ENCODE measurements at regions not wholly inside any gene's neighbourhood (a gene's known extent, or its start where the extent isn't known, plus 50 kb on each side); places are given as distances from the start of the nearest gene placed in this dataset.
"Not testable (repeated sequence)": the region's sequence is repeated elsewhere in the genome, so short reads cannot be mapped to it uniquely, and the experiment has no call there.

GRCh38 chr12:5168148-5168547 lies 124.5 kb downstream of the KCNA5 start:
- DNase-seq (ENCODE audit: low spot score): no peak
- CTCF ChIA-PET: no interaction called here
- H3K27ac ChIP-seq: no peak overlapping the region
- no peak for TF ChIP-seq CTCF (conservative IDR thresholded peaks at IDR 0.05; ENCODE audit: low read depth)
- POLR2A ChIA-PET (ENCODE audit: low non-redundant PET): no interaction called here

GRCh38 chr12:5170844-5171243 lies 127.2 kb downstream of the KCNA5 start:
- TF ChIP-seq CTCF (conservative IDR thresholded peaks at IDR 0.05; ENCODE audit: low read depth): no peak
- DNase-seq (ENCODE audit: low spot score): no peak
- ChIA-PET CTCF (interaction anchor here (1.3 kb wide), 1 partner anchor 270 kb away, joined by 3 read pairs; no protein-coding TSS in a partner anchor), POLR2A (ENCODE audit: low non-redundant PET) (no interaction called here)
- H3K27ac ChIP-seq: no peak overlapping the region

GRCh38 chr12:5171701-5172100 lies 128.0 kb downstream of the KCNA5 start:
- no peak overlapping the region for H3K27ac ChIP-seq
- CTCF ChIA-PET: no interaction called here
- POLR2A ChIA-PET (ENCODE audit: low non-redundant PET): no interaction called here
- DNase-seq (ENCODE audit: low spot score): no peak
- TF ChIP-seq CTCF (conservative IDR thresholded peaks at IDR 0.05; ENCODE audit: low read depth): no peak

- no peak overlapping the region for H3K27ac ChIP-seq
- CTCF ChIA-PET: interaction anchor here (0.7 kb wide), 1 partner anchor 151 kb away, joined by 3 read pairs; no protein-coding TSS in a partner anchor
- POLR2A ChIA-PET (ENCODE audit: low non-redundant PET): no interaction called here
- DNase-seq (ENCODE audit: low spot score): no peak
- no peak for TF ChIP-seq CTCF (conservative IDR thresholded peaks at IDR 0.05; ENCODE audit: low read depth)
Measured at GRCh38 chr12:5172886-5173285, 129.2 kb downstream of the KCNA5 start.

- ChIA-PET CTCF (no interaction called here), POLR2A (ENCODE audit: low non-redundant PET) (no interaction called here)
- H3K27ac ChIP-seq: no peak overlapping the region
- no peak for DNase-seq (ENCODE audit: low spot score)
- TF ChIP-seq CTCF (conservative IDR thresholded peaks at IDR 0.05; ENCODE audit: low read depth): no peak
Measured at GRCh38 chr12:5173511-5174011, 129.9 kb downstream of the KCNA5 start.

GRCh38 chr12:5175415-5175814 lies 131.7 kb downstream of the KCNA5 start:
- DNase-seq (ENCODE audit: low spot score); CTCF ChIA-PET; POLR2A ChIA-PET (ENCODE audit: low non-redundant PET); H3K27ac ChIP-seq: not testable (repeated sequence)

- no peak for TF ChIP-seq CTCF (conservative IDR thresholded peaks at IDR 0.05; ENCODE audit: low read depth)
- ChIA-PET POLR2A (ENCODE audit: low non-redundant PET) (no interaction called here), CTCF (no interaction called here)
- no peak overlapping the region for H3K27ac ChIP-seq
- no peak for DNase-seq (ENCODE audit: low spot score)
Measured at GRCh38 chr12:5176036-5176435, 132.4 kb downstream of the KCNA5 start.
